Stimulated activated CD4-positive, alpha-beta T cell treated with anti-CD3 and anti-CD28 coated beads, TNF-alpha, amount 100 ng/mL, for 48 hours (primary cell): ENCODE measurements at regions not wholly inside any gene's neighbourhood (a gene's known extent, or its start where the extent isn't known, plus 50 kb on each side); places are given as distances from the start of the nearest gene placed in this dataset.

ENCODE experiments used
- DNase-seq, 3 donors: peaks; one replicate each; pipeline ENCODE4 v3.0.0-alpha.2; 2020; ENCODE audit warnings: low read depth in 3 of 3

- DNase-seq: no peak
Observed at GRCh38 chr6:104614394-104614793, 245.3 kb downstream of the HACE1 start.

GRCh38 chr6:104613416-104614001, 246.2 kb downstream of the HACE1 start:
- no peak for DNase-seq

GRCh38 chr6:104612541-104612940, 247.2 kb downstream of the HACE1 start:
- no peak for DNase-seq

GRCh38 chr6:104608101-104608500, 251.6 kb downstream of the HACE1 start:
- no peak for DNase-seq

GRCh38 chr6:104607501-104607900, 252.2 kb downstream of the HACE1 start:
- DNase-seq: no peak

- no peak for DNase-seq
Observed at GRCh38 chr6:104606361-104606760, 253.4 kb downstream of the HACE1 start.

GRCh38 chr6:104604685-104605084, 255.0 kb downstream of the HACE1 start:
- no peak for DNase-seq

GRCh38 chr6:104603108-104603745, 256.5 kb downstream of the HACE1 start:
- DNase-seq: no peak

- no peak for DNase-seq
Observed at GRCh38 chr6:104601721-104602120, 258.0 kb downstream of the HACE1 start.

- DNase-seq: no peak
Observed at GRCh38 chr6:104601131-104601651, 258.5 kb downstream of the HACE1 start.

- no peak for DNase-seq
Observed at GRCh38 chr6:104600639-104600931, 259.1 kb downstream of the HACE1 start.

GRCh38 chr6:104599821-104600638, 259.7 kb downstream of the HACE1 start:
- DNase-seq: no peak

GRCh38 chr6:104597541-104598050, 262.1 kb downstream of the HACE1 start:
- DNase-seq: no peak

GRCh38 chr6:104596091-104596490, 263.6 kb downstream of the HACE1 start:
- no peak for DNase-seq

GRCh38 chr6:104595311-104595820, 264.4 kb downstream of the HACE1 start:
- DNase-seq: no peak

GRCh38 chr6:104591573-104592334, 268.0 kb downstream of the HACE1 start:
- DNase-seq: no peak

- no peak for DNase-seq
Observed at GRCh38 chr6:104589940-104590339, 269.8 kb downstream of the HACE1 start.

- DNase-seq: no peak
Observed at GRCh38 chr6:104585646-104586045, 274.1 kb downstream of the HACE1 start.

GRCh38 chr6:104580452-104580851, 279.3 kb downstream of the HACE1 start:
- no peak for DNase-seq

- DNase-seq: no peak
Observed at GRCh38 chr6:104579310-104579863, 280.3 kb downstream of the HACE1 start.

GRCh38 chr6:104575536-104575935, 284.2 kb downstream of the HACE1 start:
- DNase-seq: no peak
